Esophagus squamous epithelium (tissue), 5 donors: ENCODE measurements at regions not wholly inside any gene's neighbourhood (a gene's known extent, or its start where the extent isn't known, plus 50 kb on each side); places are given as distances from the start of the nearest gene placed in this dataset.

Source experiments
- DNase-seq: peaks from one replicate; lab custom pipeline; 2025; lab: John Stamatoyannopoulos, UW
- H3K27ac ChIP-seq, 4 donors: fragments of 200-600 bp; sonication (generic); one replicate each; pipeline ENCODE4 v1.5.1; 2016 to 2019; ENCODE audit warnings: mild to moderate bottlenecking in 1 of 4
- H3K27me3 ChIP-seq, 4 donors: fragments of 200-600 bp; sonication (generic); 1 replicate in 3 of 4; 2 replicates in 1 of 4; pipeline versions ENCODE4 v1.5.1 to v1.6.0; 2017 to 2021; ENCODE audit warnings: antibody characterized with exemption in 1 of 4
- H3K36me3 ChIP-seq, 3 donors: fragments of 200-600 bp; sonication (generic); one replicate each; pipeline ENCODE4 v1.5.1; 2016 to 2019
- H3K4me1 ChIP-seq, 3 donors: fragments of 200-600 bp; sonication (generic); one replicate each; pipeline ENCODE4 v1.5.1; 2017 to 2019
- H3K4me3 ChIP-seq, 4 donors: fragments of 200-600 bp; sonication (generic); 1 replicate in 3 of 4; 2 replicates in 1 of 4; pipeline ENCODE4 v1.5.1; 2016 to 2019; ENCODE audit warnings: mild to moderate bottlenecking in 2 of 4, moderate library complexity in 1 of 4
- H3K9me3 ChIP-seq, 3 donors: fragments of 200-600 bp; sonication (generic); one replicate each; pipeline ENCODE4 v1.5.1; 2016 to 2019
- CTCF ChIP-seq, 6 experiments: fragments of 450-650 bp in 4 of 6; fragments of 200-600 bp in 2 of 6; sonication (generic) in 2 of 6; IDR thresholded peaks; one replicate each; pipeline ENCODE4 v1.5.1; 2016 to 2019; ENCODE audit warnings: antibody characterized with exemption in 6 of 6, mild to moderate bottlenecking in 4 of 6, moderate library complexity in 4 of 6
- POLR2A ChIP-seq, 4 donors: fragments of 450-650 bp; IDR thresholded peaks; one replicate each; pipeline ENCODE4 v1.6.1; 2017; ENCODE audit warnings: antibody characterized with exemption in 4 of 4, mild to moderate bottlenecking in 4 of 4, moderate library complexity in 3 of 4
- WGBS, 2 donors: methylation state at CpG; one replicate each; pipeline ENCODE4 v1.1.5; 2018; 5-methylcytosine and 5-hydroxymethylcytosine counted together
- intact Hi-C: fragments of 100-400 bp; cut with DNase I; formaldehyde crosslinking; loops from one replicate; pipeline ENCODE4 v1.15.0; 2022
- donor health status: DM: yes; HTN: yes; CAD: no.

- peaks cover 0 to 5% (median 0%) of the 10 kb centered on the region in 4 donors for H3K27me3 ChIP-seq
- intact Hi-C loops = no loop called here
- no peak for DNase-seq
- no peak overlapping the region for H3K27ac ChIP-seq
- H3K9me3 ChIP-seq = no peaks in the 10 kb centered on the region
- TF ChIP-seq POLR2A (IDR thresholded peaks at IDR 0.05) (no peak), CTCF (IDR thresholded peaks at IDR 0.05) (no peak)
- H3K4me3 ChIP-seq = no peak overlapping the region
- WGBS, 2 donors = 57 to 61% methylated on average over 2 of the region's 2 CpGs
- no peaks in the 10 kb centered on the region for H3K36me3 ChIP-seq
- H3K4me1 ChIP-seq = no peaks in the 10 kb centered on the region
Measured at GRCh38 chr1:208825300-208825699, 581.1 kb upstream of the PLXNA2 start.

- Histone ChIP-seq H3K36me3 (no peaks in the 10 kb centered on the region), H3K4me1 (peaks cover 0 to 4% (median 0%) of the 10 kb centered on the region in 3 donors), H3K27ac (no peak overlapping the region), H3K27me3 (peaks cover 0 to 9% (median 0%) of the 10 kb centered on the region in 4 donors), H3K9me3 (no peaks in the 10 kb centered on the region), H3K4me3 (no peak overlapping the region)
- WGBS, 2 donors = 26 to 37% methylated on average over 5 of the region's 5 CpGs
- DNase-seq = no peak
- intact Hi-C loops = no loop called here
- TF ChIP-seq POLR2A (IDR thresholded peaks at IDR 0.05) (no peak), CTCF (IDR thresholded peaks at IDR 0.05) (no peak)
Measured at GRCh38 chr1:208829595-208829994, 585.4 kb upstream of the PLXNA2 start.

- WGBS, 2 donors = 21 to 25% methylated on average over 11 of the region's 11 CpGs
- TF ChIP-seq CTCF (IDR thresholded peaks at IDR 0.05) (no peak), POLR2A (IDR thresholded peaks at IDR 0.05) (no peak)
- Histone ChIP-seq H3K36me3 (no peaks in the 10 kb centered on the region), H3K27me3 (peaks cover 0 to 5% (median 0%) of the 10 kb centered on the region in 4 donors), H3K4me3 (no peak overlapping the region), H3K4me1 (peaks cover 0 to 7% (median 0%) of the 10 kb centered on the region in 3 donors), H3K27ac (no peak overlapping the region), H3K9me3 (no peaks in the 10 kb centered on the region)
- intact Hi-C loops = no loop called here
- DNase-seq = no peak
Measured at GRCh38 chr1:208834381-208835096, 590.4 kb upstream of the PLXNA2 start.

GRCh38 chr1:208835097-208835463, 590.9 kb upstream of the PLXNA2 start:
- no peaks in the 10 kb centered on the region for H3K9me3 ChIP-seq
- DNase-seq = no peak
- intact Hi-C loops = no loop called here

More at GRCh38 chr1:208835097-208835463, 590.9 kb upstream of the PLXNA2 start:
- WGBS, 2 donors = 78 to 81% methylated on average over 5 to 6 of the region's 6 CpGs
- peaks cover 0 to 7% (median 0%) of the 10 kb centered on the region in 3 donors for H3K4me1 ChIP-seq
- peaks cover 0 to 8% (median 0%) of the 10 kb centered on the region in 4 donors for H3K27me3 ChIP-seq
- H3K36me3 ChIP-seq = no peaks in the 10 kb centered on the region
- no peak overlapping the region for H3K27ac ChIP-seq
- no peak for TF ChIP-seq CTCF (IDR thresholded peaks at IDR 0.05)
- no peak overlapping the region for H3K4me3 ChIP-seq
